ENCODE measurements at regions not wholly inside any gene's neighbourhood (a gene's known extent, or its start where the extent isn't known, plus 50 kb on each side); places are given as distances from the start of the nearest gene placed in this dataset.

- TF ChIP-seq SP3 (tag by site-specific recombination; IDR thresholded peaks at IDR 0.05) (0 out of 2 replicates have a peak, but pooled peaks have one; percentile 37), ZBTB44 (tag by site-specific recombination; IDR thresholded peaks at IDR 0.05) (no peak), ZNF488 (tag by site-specific recombination; IDR thresholded peaks at IDR 0.05) (peak; percentile 90), ZXDB (tag by site-specific recombination; IDR thresholded peaks at IDR 0.05) (peak; percentile 99), ZNF792 (tag by site-specific recombination; IDR thresholded peaks at IDR 0.05) (no peak), ZNF239 (tag by site-specific recombination; IDR thresholded peaks at IDR 0.05) (no peak), ZBTB8A (tag by site-specific recombination; IDR thresholded peaks at IDR 0.05) (0 out of 2 replicates have a peak, but pooled peaks have one; percentile 42), ZFP37 (tag by site-specific recombination; IDR thresholded peaks at IDR 0.05) (no peak), SCRT2 (tag by site-specific recombination; IDR thresholded peaks at IDR 0.05) (no peak), ZNF626 (tag by site-specific recombination; IDR thresholded peaks at IDR 0.05) (no peak), GLIS2 (tag by site-specific recombination; IDR thresholded peaks at IDR 0.05) (no peak), ZNF664 (tag by site-specific recombination; IDR thresholded peaks at IDR 0.05) (peak; percentile 84; the same call in 1 of the 2 replicates)
Observed at GRCh38 chr14:51581017-51581881, 70.5 kb upstream of the FRMD6 start (continued).

- H3K9me3 ChIP-seq (ENCODE audit: control insufficient read depth, insufficient read depth, low read depth, low read length) = no peaks in the 10 kb centered on the region
- TF ChIP-seq INSM2 (tag by site-specific recombination; IDR thresholded peaks at IDR 0.05) (no peak), ZNF26 (tag by site-specific recombination; IDR thresholded peaks at IDR 0.05) (no peak), MEIS1 (CRISPR knock-in tag; IDR thresholded peaks at IDR 0.05; ENCODE audit: borderline replicate concordance) (no peak), HIC1 (tag by site-specific recombination; IDR thresholded peaks at IDR 0.05) (no peak), ZBTB1 (tag by site-specific recombination; IDR thresholded peaks at IDR 0.05) (no peak), ZNF645 (tag by site-specific recombination; IDR thresholded peaks at IDR 0.05) (no peak), ZNF280C (tag by site-specific recombination; IDR thresholded peaks at IDR 0.05) (no peak), KLF8 (tag by site-specific recombination; IDR thresholded peaks at IDR 0.05) (no peak), ZNF692 (tag by site-specific recombination; IDR thresholded peaks at IDR 0.05) (no peak), ZNF404 (tag by site-specific recombination; IDR thresholded peaks at IDR 0.05) (no peak)
Observed at GRCh38 chr14:51582437-51582836, 69.3 kb upstream of the FRMD6 start.

More at GRCh38 chr14:51582437-51582836, 69.3 kb upstream of the FRMD6 start:
- Histone ChIP-seq H3K4me3 (ENCODE audit: low read depth, low read length) (no peak overlapping the region), H3K27ac (ENCODE audit: extremely low read depth, low read depth, low read length) (peak overlapping the region; percentile 37; the same call in 1 of the 2 replicates), H3K4me1 (ENCODE audit: control insufficient read depth, insufficient read depth, low read length) (peaks cover 15% of the 10 kb centered on the region), H3K36me3 (ENCODE audit: control insufficient read depth in 2 of 2, insufficient read depth in 1 of 2, low read length in 2 of 2) (no peaks in the 10 kb centered on the region)
- ChIA-PET CTCF (interaction anchor here (0.6 to 1.9 kb wide), 5 partner anchors 11 to 201 kb away, joined by 3 to 7 read pairs (median 3); no protein-coding TSS in a partner anchor), POLR2A (no interaction called here)
